ENCODE measurements at regions not wholly inside any gene's neighbourhood (a gene's known extent, or its start where the extent isn't known, plus 50 kb on each side); places are given as distances from the start of the nearest gene placed in this dataset.

DNA sequence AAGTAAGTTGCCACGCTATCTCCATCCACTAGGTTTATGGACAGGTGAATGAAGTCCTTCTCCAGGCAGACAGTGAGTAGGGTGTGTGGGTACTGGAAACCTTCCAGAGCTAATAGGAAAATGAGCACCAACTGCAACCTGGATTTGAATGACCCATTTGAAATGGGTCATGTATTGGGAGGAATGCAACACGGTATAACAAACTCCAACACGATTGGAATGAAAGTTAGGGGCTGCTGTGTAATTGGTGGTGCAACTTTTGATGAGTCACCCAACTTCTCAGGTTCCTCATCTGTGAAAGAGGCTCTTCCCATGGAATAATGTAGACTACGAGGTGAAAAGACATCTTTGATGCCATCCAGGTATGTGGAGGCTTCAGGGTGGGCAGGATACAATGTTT is 241.4 kb upstream of the PODXL start (continued):
- no peak for TF ChIP-seq CCNT2 (IDR thresholded peaks at IDR 0.05; ENCODE audit: borderline replicate concordance, extremely low read depth, insufficient read length, low read depth, low read length)
- TF ChIP-seq HCFC1 (IDR thresholded peaks at IDR 0.05; ENCODE audit: low read depth, low read length) = no peak

DNA sequence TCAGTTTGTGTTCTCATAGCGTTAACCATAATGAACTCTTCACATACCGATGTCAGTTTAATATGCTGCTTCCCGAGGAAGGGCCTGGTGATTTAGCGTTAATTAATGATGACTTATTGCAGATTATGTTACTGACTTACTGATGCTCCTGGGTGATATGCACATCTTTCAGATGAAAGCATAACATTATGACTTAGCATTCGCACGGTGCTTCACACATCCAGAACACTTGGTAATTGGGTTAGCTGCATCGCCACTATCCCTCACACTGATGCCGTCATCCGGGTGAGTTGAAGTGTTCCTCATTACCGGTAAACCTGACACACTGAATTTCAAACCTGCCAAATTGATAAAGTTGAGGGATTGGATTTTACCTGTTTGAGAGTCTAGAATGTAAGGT is 239.0 kb upstream of the PODXL start:
- WGBS (ENCODE audit: insufficient coverage, low coverage, missing lambda C conversion rate) = 2% methylated on average over 10 of the region's 10 CpGs
- BruUV-seq (replicated peaks) = no TSS peak
- H3K4me2 ChIP-seq (ENCODE audit: insufficient read depth, low read length) = no peak overlapping the region
- DNase-seq (ENCODE audit: extremely low read depth in 1 of 4, low spot score in 3 of 4) (no peak), FAIRE-seq (no peak), ATAC-seq (no peak)
- H3K27ac ChIP-seq (ENCODE audit: extremely low read depth, low read depth, low read length) = no peak overlapping the region
- H3K9me1 ChIP-seq (ENCODE audit: control insufficient read depth, insufficient read depth, low read length) = no peaks in the 10 kb centered on the region
- no peaks in the 10 kb centered on the region for H3K36me3 ChIP-seq (ENCODE audit: control insufficient read depth, insufficient read depth, low read length)
- ChIA-PET CTCF (ENCODE audit: low intra/inter-chr PET ratio) (no interaction called here), POLR2A (interaction anchor here (0.6 kb wide), 1 partner anchor 60 kb away, joined by 3 read pairs; no protein-coding TSS in a partner anchor)
- no peaks in the 10 kb centered on the region for H3K79me2 ChIP-seq (ENCODE audit: control insufficient read depth, insufficient read depth, low read length)
- H3K4me3 ChIP-seq = no peak overlapping the region
- H2AFZ ChIP-seq (ENCODE audit: low read depth, low read length) = no peak overlapping the region
- intact Hi-C loops (cut with micrococcal nuclease) (no loop called here), in situ Hi-C loops (cut with MboI) (no loop called here)
- no peaks in the 10 kb centered on the region for H3K9me3 ChIP-seq (replicated peaks; ENCODE audit: control insufficient read depth, insufficient read depth, low read depth, low read length)
- H3K4me1 ChIP-seq (replicated peaks in 1 of 2; ENCODE audit: control insufficient read depth in 2 of 2, insufficient read depth in 2 of 2, low read length in 2 of 2) = no peaks in the 10 kb centered on the region
- no peak overlapping the region for H3K9ac ChIP-seq (ENCODE audit: insufficient read depth in 1 of 2, low read depth in 2 of 2, low read length in 2 of 2)
- peaks cover 0 to 6% of the 10 kb centered on the region in 2 experiments; a peak in 2 of 5 replicates for H3K27me3 ChIP-seq (ENCODE audit: control insufficient read depth in 2 of 2, insufficient read depth in 2 of 2, low read length in 2 of 2)
- H4K20me1 ChIP-seq (replicated peaks; ENCODE audit: control insufficient read depth, insufficient read depth, low read length) = no peaks in the 10 kb centered on the region
- no peak for TF ChIP-seq ZNF551 (CRISPR knock-in tag; IDR thresholded peaks at IDR 0.05)
- TF ChIP-seq C11orf30 (IDR thresholded peaks at IDR 0.05; ENCODE audit: low read depth) = no peak
- TF ChIP-seq RFX5 (IDR thresholded peaks at IDR 0.05; ENCODE audit: low read depth, low read length) = no peak
- TF ChIP-seq, protein P1, sequence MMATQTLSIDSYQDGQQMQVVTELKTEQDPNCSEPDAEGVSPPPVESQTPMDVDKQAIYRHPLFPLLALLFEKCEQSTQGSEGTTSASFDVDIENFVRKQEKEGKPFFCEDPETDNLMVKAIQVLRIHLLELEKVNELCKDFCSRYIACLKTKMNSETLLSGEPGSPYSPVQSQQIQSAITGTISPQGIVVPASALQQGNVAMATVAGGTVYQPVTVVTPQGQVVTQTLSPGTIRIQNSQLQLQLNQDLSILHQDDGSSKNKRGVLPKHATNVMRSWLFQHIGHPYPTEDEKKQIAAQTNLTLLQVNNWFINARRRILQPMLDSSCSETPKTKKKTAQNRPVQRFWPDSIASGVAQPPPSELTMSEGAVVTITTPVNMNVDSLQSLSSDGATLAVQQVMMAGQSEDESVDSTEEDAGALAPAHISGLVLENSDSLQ (IDR thresholded peaks at IDR 0.05) = no peak
- TF ChIP-seq RBM25 (IDR thresholded peaks at IDR 0.05; ENCODE audit: low read depth, low read length, severe bottlenecking) = no peak
- no peak for TF ChIP-seq TAF1 (IDR thresholded peaks at IDR 0.05; ENCODE audit: control insufficient read depth, extremely low read depth, insufficient read depth, low read length, severe bottlenecking)
- TF ChIP-seq ZNF717 (CRISPR knock-in tag; IDR thresholded peaks at IDR 0.05) = no peak
- TF ChIP-seq, protein P2, sequence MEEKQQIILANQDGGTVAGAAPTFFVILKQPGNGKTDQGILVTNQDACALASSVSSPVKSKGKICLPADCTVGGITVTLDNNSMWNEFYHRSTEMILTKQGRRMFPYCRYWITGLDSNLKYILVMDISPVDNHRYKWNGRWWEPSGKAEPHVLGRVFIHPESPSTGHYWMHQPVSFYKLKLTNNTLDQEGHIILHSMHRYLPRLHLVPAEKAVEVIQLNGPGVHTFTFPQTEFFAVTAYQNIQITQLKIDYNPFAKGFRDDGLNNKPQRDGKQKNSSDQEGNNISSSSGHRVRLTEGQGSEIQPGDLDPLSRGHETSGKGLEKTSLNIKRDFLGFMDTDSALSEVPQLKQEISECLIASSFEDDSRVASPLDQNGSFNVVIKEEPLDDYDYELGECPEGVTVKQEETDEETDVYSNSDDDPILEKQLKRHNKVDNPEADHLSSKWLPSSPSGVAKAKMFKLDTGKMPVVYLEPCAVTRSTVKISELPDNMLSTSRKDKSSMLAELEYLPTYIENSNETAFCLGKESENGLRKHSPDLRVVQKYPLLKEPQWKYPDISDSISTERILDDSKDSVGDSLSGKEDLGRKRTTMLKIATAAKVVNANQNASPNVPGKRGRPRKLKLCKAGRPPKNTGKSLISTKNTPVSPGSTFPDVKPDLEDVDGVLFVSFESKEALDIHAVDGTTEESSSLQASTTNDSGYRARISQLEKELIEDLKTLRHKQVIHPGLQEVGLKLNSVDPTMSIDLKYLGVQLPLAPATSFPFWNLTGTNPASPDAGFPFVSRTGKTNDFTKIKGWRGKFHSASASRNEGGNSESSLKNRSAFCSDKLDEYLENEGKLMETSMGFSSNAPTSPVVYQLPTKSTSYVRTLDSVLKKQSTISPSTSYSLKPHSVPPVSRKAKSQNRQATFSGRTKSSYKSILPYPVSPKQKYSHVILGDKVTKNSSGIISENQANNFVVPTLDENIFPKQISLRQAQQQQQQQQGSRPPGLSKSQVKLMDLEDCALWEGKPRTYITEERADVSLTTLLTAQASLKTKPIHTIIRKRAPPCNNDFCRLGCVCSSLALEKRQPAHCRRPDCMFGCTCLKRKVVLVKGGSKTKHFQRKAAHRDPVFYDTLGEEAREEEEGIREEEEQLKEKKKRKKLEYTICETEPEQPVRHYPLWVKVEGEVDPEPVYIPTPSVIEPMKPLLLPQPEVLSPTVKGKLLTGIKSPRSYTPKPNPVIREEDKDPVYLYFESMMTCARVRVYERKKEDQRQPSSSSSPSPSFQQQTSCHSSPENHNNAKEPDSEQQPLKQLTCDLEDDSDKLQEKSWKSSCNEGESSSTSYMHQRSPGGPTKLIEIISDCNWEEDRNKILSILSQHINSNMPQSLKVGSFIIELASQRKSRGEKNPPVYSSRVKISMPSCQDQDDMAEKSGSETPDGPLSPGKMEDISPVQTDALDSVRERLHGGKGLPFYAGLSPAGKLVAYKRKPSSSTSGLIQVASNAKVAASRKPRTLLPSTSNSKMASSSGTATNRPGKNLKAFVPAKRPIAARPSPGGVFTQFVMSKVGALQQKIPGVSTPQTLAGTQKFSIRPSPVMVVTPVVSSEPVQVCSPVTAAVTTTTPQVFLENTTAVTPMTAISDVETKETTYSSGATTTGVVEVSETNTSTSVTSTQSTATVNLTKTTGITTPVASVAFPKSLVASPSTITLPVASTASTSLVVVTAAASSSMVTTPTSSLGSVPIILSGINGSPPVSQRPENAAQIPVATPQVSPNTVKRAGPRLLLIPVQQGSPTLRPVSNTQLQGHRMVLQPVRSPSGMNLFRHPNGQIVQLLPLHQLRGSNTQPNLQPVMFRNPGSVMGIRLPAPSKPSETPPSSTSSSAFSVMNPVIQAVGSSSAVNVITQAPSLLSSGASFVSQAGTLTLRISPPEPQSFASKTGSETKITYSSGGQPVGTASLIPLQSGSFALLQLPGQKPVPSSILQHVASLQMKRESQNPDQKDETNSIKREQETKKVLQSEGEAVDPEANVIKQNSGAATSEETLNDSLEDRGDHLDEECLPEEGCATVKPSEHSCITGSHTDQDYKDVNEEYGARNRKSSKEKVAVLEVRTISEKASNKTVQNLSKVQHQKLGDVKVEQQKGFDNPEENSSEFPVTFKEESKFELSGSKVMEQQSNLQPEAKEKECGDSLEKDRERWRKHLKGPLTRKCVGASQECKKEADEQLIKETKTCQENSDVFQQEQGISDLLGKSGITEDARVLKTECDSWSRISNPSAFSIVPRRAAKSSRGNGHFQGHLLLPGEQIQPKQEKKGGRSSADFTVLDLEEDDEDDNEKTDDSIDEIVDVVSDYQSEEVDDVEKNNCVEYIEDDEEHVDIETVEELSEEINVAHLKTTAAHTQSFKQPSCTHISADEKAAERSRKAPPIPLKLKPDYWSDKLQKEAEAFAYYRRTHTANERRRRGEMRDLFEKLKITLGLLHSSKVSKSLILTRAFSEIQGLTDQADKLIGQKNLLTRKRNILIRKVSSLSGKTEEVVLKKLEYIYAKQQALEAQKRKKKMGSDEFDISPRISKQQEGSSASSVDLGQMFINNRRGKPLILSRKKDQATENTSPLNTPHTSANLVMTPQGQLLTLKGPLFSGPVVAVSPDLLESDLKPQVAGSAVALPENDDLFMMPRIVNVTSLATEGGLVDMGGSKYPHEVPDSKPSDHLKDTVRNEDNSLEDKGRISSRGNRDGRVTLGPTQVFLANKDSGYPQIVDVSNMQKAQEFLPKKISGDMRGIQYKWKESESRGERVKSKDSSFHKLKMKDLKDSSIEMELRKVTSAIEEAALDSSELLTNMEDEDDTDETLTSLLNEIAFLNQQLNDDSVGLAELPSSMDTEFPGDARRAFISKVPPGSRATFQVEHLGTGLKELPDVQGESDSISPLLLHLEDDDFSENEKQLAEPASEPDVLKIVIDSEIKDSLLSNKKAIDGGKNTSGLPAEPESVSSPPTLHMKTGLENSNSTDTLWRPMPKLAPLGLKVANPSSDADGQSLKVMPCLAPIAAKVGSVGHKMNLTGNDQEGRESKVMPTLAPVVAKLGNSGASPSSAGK (IDR thresholded peaks at IDR 0.05) = no peak
